ENCODE measurements at regions not wholly inside any gene's neighbourhood (a gene's known extent, or its start where the extent isn't known, plus 50 kb on each side); places are given as distances from the start of the nearest gene placed in this dataset.

DNA sequence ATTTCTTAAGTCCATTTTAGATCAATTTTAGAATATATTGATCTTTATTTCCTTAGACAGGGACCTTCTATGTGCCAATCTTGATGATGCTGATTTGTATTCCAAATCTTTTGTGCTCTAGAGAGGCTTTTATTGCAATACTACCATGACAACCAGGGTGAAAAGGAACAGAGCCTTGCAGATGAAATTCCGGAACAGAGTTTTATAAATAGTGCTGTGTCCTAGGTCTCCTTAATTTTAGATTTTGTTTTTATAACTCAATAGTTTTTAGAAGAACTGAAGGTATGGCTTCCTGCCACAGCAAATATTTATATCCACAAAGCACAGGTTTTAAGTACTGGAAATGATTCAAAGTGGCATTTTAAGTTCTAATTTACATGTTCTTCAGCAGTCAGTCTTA lies 160.2 kb downstream of the PMAIP1 start:
- Histone ChIP-seq H3K27ac (no peak overlapping the region), H3K27me3 (no peaks in the 10 kb centered on the region), H3K36me3 (ENCODE audit: low read depth, missing control alignments) (no peaks in the 10 kb centered on the region), H3K9me3 (no peaks in the 10 kb centered on the region), H3K4me1 (no peaks in the 10 kb centered on the region), H3K4me3 (no peak overlapping the region)
- DNase-seq = no peak
- no peak for TF ChIP-seq POLR2A (IDR thresholded peaks at IDR 0.05)
- TF ChIP-seq, protein P1, sequence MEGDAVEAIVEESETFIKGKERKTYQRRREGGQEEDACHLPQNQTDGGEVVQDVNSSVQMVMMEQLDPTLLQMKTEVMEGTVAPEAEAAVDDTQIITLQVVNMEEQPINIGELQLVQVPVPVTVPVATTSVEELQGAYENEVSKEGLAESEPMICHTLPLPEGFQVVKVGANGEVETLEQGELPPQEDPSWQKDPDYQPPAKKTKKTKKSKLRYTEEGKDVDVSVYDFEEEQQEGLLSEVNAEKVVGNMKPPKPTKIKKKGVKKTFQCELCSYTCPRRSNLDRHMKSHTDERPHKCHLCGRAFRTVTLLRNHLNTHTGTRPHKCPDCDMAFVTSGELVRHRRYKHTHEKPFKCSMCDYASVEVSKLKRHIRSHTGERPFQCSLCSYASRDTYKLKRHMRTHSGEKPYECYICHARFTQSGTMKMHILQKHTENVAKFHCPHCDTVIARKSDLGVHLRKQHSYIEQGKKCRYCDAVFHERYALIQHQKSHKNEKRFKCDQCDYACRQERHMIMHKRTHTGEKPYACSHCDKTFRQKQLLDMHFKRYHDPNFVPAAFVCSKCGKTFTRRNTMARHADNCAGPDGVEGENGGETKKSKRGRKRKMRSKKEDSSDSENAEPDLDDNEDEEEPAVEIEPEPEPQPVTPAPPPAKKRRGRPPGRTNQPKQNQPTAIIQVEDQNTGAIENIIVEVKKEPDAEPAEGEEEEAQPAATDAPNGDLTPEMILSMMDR (IDR thresholded peaks at IDR 0.05) = no peak
- intact Hi-C loops (cut with DNase I; ENCODE audit: low total_unique reads) = no loop called here
- WGBS, 2 donors = 46 to 55% methylated on average over 1 of the region's 1 CpG

DNA sequence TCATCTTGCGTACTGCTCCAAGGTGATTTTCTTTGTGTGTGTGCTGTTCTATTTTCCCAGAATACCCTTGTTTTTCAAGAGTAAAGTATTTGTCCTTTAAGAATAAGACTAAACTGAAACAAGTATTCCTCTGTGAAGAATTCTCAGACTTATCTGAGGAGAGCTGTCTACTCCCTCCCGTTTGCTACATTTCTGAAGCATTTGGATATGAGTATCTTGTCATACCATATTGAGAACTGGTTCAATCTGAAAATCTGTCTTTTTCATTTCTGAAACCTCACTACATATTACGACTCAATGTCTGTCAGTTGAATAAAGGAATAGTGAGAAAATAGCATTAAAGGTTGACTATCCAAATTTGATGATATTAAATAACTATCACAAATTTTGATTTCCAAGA lies 159.4 kb downstream of the PMAIP1 start:
- DNase-seq = no peak
- 66 to 74% methylated on average over 3 of the region's 3 CpGs for WGBS, 2 donors
- Histone ChIP-seq H3K4me3 (no peak overlapping the region), H3K9me3 (no peaks in the 10 kb centered on the region), H3K4me1 (no peaks in the 10 kb centered on the region), H3K27me3 (no peaks in the 10 kb centered on the region), H3K27ac (peak overlapping the region in 1 of 2 donors; percentile 17), H3K36me3 (ENCODE audit: low read depth, missing control alignments) (no peaks in the 10 kb centered on the region)
- no peak for TF ChIP-seq POLR2A (IDR thresholded peaks at IDR 0.05)
- intact Hi-C loops (cut with DNase I; ENCODE audit: low total_unique reads) = no loop called here

DNA sequence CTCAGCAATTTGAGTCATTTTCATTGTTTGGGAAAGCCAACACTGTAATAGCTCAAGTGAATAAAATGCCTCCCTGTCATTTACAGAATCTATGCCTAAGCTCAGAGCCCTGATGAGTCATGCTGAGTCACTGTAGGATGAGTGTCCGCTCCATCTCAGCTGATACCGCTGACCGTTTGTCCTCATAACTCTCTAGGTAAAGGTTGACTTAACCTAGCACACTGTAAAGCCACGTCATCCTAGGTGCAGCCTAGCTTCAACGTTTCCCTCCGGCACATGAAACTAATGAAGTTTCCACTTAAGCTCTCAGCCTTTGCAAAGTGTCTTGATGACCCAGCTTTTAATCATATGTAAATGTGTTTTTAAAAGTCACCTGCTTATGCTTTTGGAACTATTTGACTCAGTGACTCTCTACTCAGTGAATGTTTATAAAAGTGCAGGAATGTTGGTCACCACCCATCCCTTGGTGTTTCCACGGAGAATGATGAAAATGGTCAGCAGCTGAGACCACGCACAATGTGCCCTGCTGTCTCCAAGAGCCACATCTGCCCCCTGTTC lies 154.0 kb downstream of the PMAIP1 start:
- no peaks in the 10 kb centered on the region for H3K4me1 ChIP-seq
- DNase-seq = no peak
- TF ChIP-seq, protein P1 (IDR thresholded peaks at IDR 0.05) = no peak
- no peak for TF ChIP-seq POLR2A (IDR thresholded peaks at IDR 0.05)
- no peaks in the 10 kb centered on the region for H3K27me3 ChIP-seq
- H3K27ac ChIP-seq = no peak overlapping the region
- no peaks in the 10 kb centered on the region for H3K36me3 ChIP-seq (ENCODE audit: low read depth, missing control alignments)
- intact Hi-C loops (cut with DNase I; ENCODE audit: low total_unique reads) = no loop called here
- 77 to 78% methylated on average over 8 of the region's 8 CpGs for WGBS, 2 donors
- no peak overlapping the region for H3K4me3 ChIP-seq
- no peaks in the 10 kb centered on the region for H3K9me3 ChIP-seq

GRCh38 chr18:60050821-60051220 lies 151.0 kb downstream of the PMAIP1 start:
- no peaks in the 10 kb centered on the region for H3K36me3 ChIP-seq (ENCODE audit: low read depth, missing control alignments)
- intact Hi-C loops (cut with DNase I; ENCODE audit: low total_unique reads) = no loop called here
- no peak overlapping the region for H3K27ac ChIP-seq
- TF ChIP-seq, protein P1 (IDR thresholded peaks at IDR 0.05) = no peak
- no peaks in the 10 kb centered on the region for H3K27me3 ChIP-seq
- no peaks in the 10 kb centered on the region for H3K9me3 ChIP-seq
- no peak for DNase-seq
- no peaks in the 10 kb centered on the region for H3K4me1 ChIP-seq
- 90 to 93% methylated on average over 1 of the region's 1 CpG for WGBS, 2 donors
- H3K4me3 ChIP-seq = no peak overlapping the region

- no peak overlapping the region for H3K27ac ChIP-seq
- no peak for DNase-seq
- intact Hi-C loops (cut with DNase I; ENCODE audit: low total_unique reads) = no loop called here
- no peaks in the 10 kb centered on the region for H3K36me3 ChIP-seq (ENCODE audit: low read depth, missing control alignments)
- no peak for TF ChIP-seq POLR2A (IDR thresholded peaks at IDR 0.05)
- TF ChIP-seq, protein P1 (IDR thresholded peaks at IDR 0.05) = no peak
- H3K9me3 ChIP-seq = no peaks in the 10 kb centered on the region
- no peak overlapping the region for H3K4me3 ChIP-seq
- H3K4me1 ChIP-seq = no peaks in the 10 kb centered on the region
- no peaks in the 10 kb centered on the region for H3K27me3 ChIP-seq
These were observed 149.4 kb downstream of the PMAIP1 start for GRCh38 chr18:60049172-60049571.

All from testis (tissue), 2 donors.